AML-193 (cell line): ENCODE measurements at regions not wholly inside any gene's neighbourhood (a gene's known extent, or its start where the extent isn't known, plus 50 kb on each side); places are given as distances from the start of the nearest gene placed in this dataset.

Experiments used
- DNase-seq, 2 experiments: peaks; one replicate each; lab custom pipeline; 2025; lab: John Stamatoyannopoulos, UW

GRCh38 chr2:37544591-37545031 lies 126.8 kb downstream of the CDC42EP3 start:
- no peak for DNase-seq

GRCh38 chr2:37549598-37549997 lies 121.8 kb downstream of the CDC42EP3 start:
- no peak for DNase-seq

GRCh38 chr2:37550190-37550589 lies 121.3 kb downstream of the CDC42EP3 start:
- no peak for DNase-seq

GRCh38 chr2:37551783-37552182 lies 119.7 kb downstream of the CDC42EP3 start:
- DNase-seq = no peak

- DNase-seq = no peak
These were observed 119.1 kb downstream of the CDC42EP3 start for GRCh38 chr2:37552339-37552738.

- DNase-seq = no peak
These were observed 117.9 kb downstream of the CDC42EP3 start for GRCh38 chr2:37553411-37554154.

GRCh38 chr2:37554155-37554510 lies 117.3 kb downstream of the CDC42EP3 start:
- no peak for DNase-seq

GRCh38 chr2:37554687-37555086 lies 116.8 kb downstream of the CDC42EP3 start:
- DNase-seq = no peak

- peak; percentile 93 to 95 for DNase-seq
These were observed 116.0 kb downstream of the CDC42EP3 start for GRCh38 chr2:37555457-37555856.

- no peak for DNase-seq
These were observed 115.2 kb downstream of the CDC42EP3 start for GRCh38 chr2:37556256-37556655.

- peak; percentile 74 to 77 for DNase-seq
These were observed 112.8 kb downstream of the CDC42EP3 start for GRCh38 chr2:37558623-37559022.

- DNase-seq = no peak
These were observed 111.1 kb downstream of the CDC42EP3 start for GRCh38 chr2:37560241-37560848.

- no peak for DNase-seq
These were observed 110.4 kb downstream of the CDC42EP3 start for GRCh38 chr2:37560863-37561614.

GRCh38 chr2:37561615-37562569 lies 109.5 kb downstream of the CDC42EP3 start:
- DNase-seq = no peak

- DNase-seq = no peak
These were observed 107.9 kb downstream of the CDC42EP3 start for GRCh38 chr2:37563375-37564015.

GRCh38 chr2:37564356-37564755 lies 107.1 kb downstream of the CDC42EP3 start:
- no peak for DNase-seq

GRCh38 chr2:37566517-37566981 lies 104.9 kb downstream of the CDC42EP3 start:
- DNase-seq = no peak

- DNase-seq = no peak
These were observed 102.9 kb downstream of the CDC42EP3 start for GRCh38 chr2:37568565-37568964.

GRCh38 chr2:37569131-37569823 lies 102.2 kb downstream of the CDC42EP3 start:
- DNase-seq = no peak

- DNase-seq = no peak
These were observed 101.3 kb downstream of the CDC42EP3 start for GRCh38 chr2:37569986-37570679.
